Activated naive CD8-positive, alpha-beta T cell (primary cell): ENCODE measurements at regions not wholly inside any gene's neighbourhood (a gene's known extent, or its start where the extent isn't known, plus 50 kb on each side); places are given as distances from the start of the nearest gene placed in this dataset.
"Not testable (repeated sequence)": the region's sequence is repeated elsewhere in the genome, so short reads cannot be mapped to it uniquely, and the experiment has no call there.

Source experiments
- H3K27ac Mint-ChIP-seq: one replicate; pipeline ENCODE4 v1.8.0; 2021; ENCODE audit warnings: mixed read lengths
- H3K27me3 Mint-ChIP-seq: one replicate; pipeline ENCODE4 v1.8.0; 2021; ENCODE audit warnings: mixed read lengths
- H3K36me3 Mint-ChIP-seq: one replicate; pipeline ENCODE4 v1.8.0; 2021; ENCODE audit warnings: mixed read lengths
- H3K4me1 Mint-ChIP-seq: one replicate; pipeline ENCODE4 v1.8.0; 2021; ENCODE audit warnings: low read depth, mixed read lengths
- H3K4me3 Mint-ChIP-seq: one replicate; pipeline ENCODE4 v1.8.0; 2021; ENCODE audit warnings: mild to moderate bottlenecking, mixed read lengths
- H3K9me3 Mint-ChIP-seq: one replicate; pipeline ENCODE4 v1.8.0; 2021; ENCODE audit warnings: low read depth, mixed read lengths

- H3K4me1 Mint-ChIP-seq, result no peaks in the 10 kb centered on the region
Observed at GRCh38 chr14:40072175-40072574, 639.9 kb upstream of the FBXO33 start.

GRCh38 chr14:40058901-40059897, 627.0 kb upstream of the FBXO33 start:
- Mint-ChIP-seq H3K36me3 (peaks cover 2% of the 10 kb centered on the region), H3K9me3 (peaks cover 12% of the 10 kb centered on the region), H3K27ac (no peak overlapping the region), H3K27me3 (no peaks in the 10 kb centered on the region), H3K4me1 (no peaks in the 10 kb centered on the region), H3K4me3 (no peak overlapping the region)

More at GRCh38 chr14:40072175-40072574, 639.9 kb upstream of the FBXO33 start:
- no peak overlapping the region for H3K4me3 Mint-ChIP-seq
- H3K27me3 Mint-ChIP-seq, result peaks cover 2% of the 10 kb centered on the region
- H3K27ac Mint-ChIP-seq, result no peak overlapping the region
- H3K36me3 Mint-ChIP-seq, result no peaks in the 10 kb centered on the region
- peaks cover 22% of the 10 kb centered on the region for H3K9me3 Mint-ChIP-seq

GRCh38 chr14:40053416-40053815, 621.2 kb upstream of the FBXO33 start:
- Mint-ChIP-seq H3K27ac (no peak overlapping the region), H3K36me3 (no peaks in the 10 kb centered on the region), H3K4me1 (no peaks in the 10 kb centered on the region), H3K4me3 (no peak overlapping the region), H3K9me3 (no peaks in the 10 kb centered on the region), H3K27me3 (no peaks in the 10 kb centered on the region)

- Mint-ChIP-seq H3K4me3 (no peak overlapping the region), H3K27me3 (no peaks in the 10 kb centered on the region), H3K9me3 (no peaks in the 10 kb centered on the region), H3K27ac (no peak overlapping the region), H3K36me3 (no peaks in the 10 kb centered on the region), H3K4me1 (no peaks in the 10 kb centered on the region)
Observed at GRCh38 chr14:40028991-40029390, 596.8 kb upstream of the FBXO33 start.

GRCh38 chr14:40025101-40025500, 592.9 kb upstream of the FBXO33 start:
- peaks cover 3% of the 10 kb centered on the region for H3K9me3 Mint-ChIP-seq
- H3K27ac Mint-ChIP-seq, result no peak overlapping the region
- no peaks in the 10 kb centered on the region for H3K4me1 Mint-ChIP-seq
- no peak overlapping the region for H3K4me3 Mint-ChIP-seq
- no peaks in the 10 kb centered on the region for H3K36me3 Mint-ChIP-seq
- no peaks in the 10 kb centered on the region for H3K27me3 Mint-ChIP-seq

- Mint-ChIP-seq H3K4me1 (no peaks in the 10 kb centered on the region), H3K27me3 (no peaks in the 10 kb centered on the region), H3K36me3 (peaks cover 2% of the 10 kb centered on the region), H3K9me3 (peaks cover 7% of the 10 kb centered on the region), H3K4me3 (no peak overlapping the region), H3K27ac (no peak overlapping the region)
Observed at GRCh38 chr14:40010961-40011360, 578.7 kb upstream of the FBXO33 start.

GRCh38 chr14:40009771-40010170, 577.5 kb upstream of the FBXO33 start:
- no peak overlapping the region for H3K4me3 Mint-ChIP-seq
- no peaks in the 10 kb centered on the region for H3K27me3 Mint-ChIP-seq
- H3K9me3 Mint-ChIP-seq, result peaks cover 7% of the 10 kb centered on the region
- H3K4me1 Mint-ChIP-seq, result no peaks in the 10 kb centered on the region
- H3K36me3 Mint-ChIP-seq, result peaks cover 2% of the 10 kb centered on the region
- H3K27ac Mint-ChIP-seq, result no peak overlapping the region

- not testable (repeated sequence) for H3K9me3 Mint-ChIP-seq
Observed at GRCh38 chr14:40008345-40008744, 576.1 kb upstream of the FBXO33 start.

GRCh38 chr14:40004871-40005500, 572.8 kb upstream of the FBXO33 start:
- H3K9me3 Mint-ChIP-seq, result no peaks in the 10 kb centered on the region
- H3K36me3 Mint-ChIP-seq, result peaks cover 2% of the 10 kb centered on the region
- no peaks in the 10 kb centered on the region for H3K4me1 Mint-ChIP-seq
- no peaks in the 10 kb centered on the region for H3K27me3 Mint-ChIP-seq
- H3K4me3 Mint-ChIP-seq, result no peak overlapping the region
- no peak overlapping the region for H3K27ac Mint-ChIP-seq

More at GRCh38 chr14:40008345-40008744, 576.1 kb upstream of the FBXO33 start:
- H3K4me1 Mint-ChIP-seq, H3K4me3 Mint-ChIP-seq, H3K36me3 Mint-ChIP-seq, H3K27me3 Mint-ChIP-seq, H3K27ac Mint-ChIP-seq: not testable (repeated sequence)

GRCh38 chr14:40003773-40004172, 571.5 kb upstream of the FBXO33 start:
- H3K27ac Mint-ChIP-seq, result no peak overlapping the region
- H3K36me3 Mint-ChIP-seq, result no peaks in the 10 kb centered on the region
- no peaks in the 10 kb centered on the region for H3K27me3 Mint-ChIP-seq
- H3K9me3 Mint-ChIP-seq, result no peaks in the 10 kb centered on the region
- H3K4me3 Mint-ChIP-seq, result no peak overlapping the region
- H3K4me1 Mint-ChIP-seq, result no peaks in the 10 kb centered on the region

GRCh38 chr14:39998854-39999253, 566.6 kb upstream of the FBXO33 start:
- Mint-ChIP-seq H3K27ac (no peak overlapping the region), H3K27me3 (peaks cover 2% of the 10 kb centered on the region), H3K9me3 (peaks cover 4% of the 10 kb centered on the region), H3K4me1 (no peaks in the 10 kb centered on the region), H3K4me3 (no peak overlapping the region), H3K36me3 (peaks cover 3% of the 10 kb centered on the region)

GRCh38 chr14:39998114-39998513, 565.9 kb upstream of the FBXO33 start:
- Mint-ChIP-seq H3K27me3 (peaks cover 2% of the 10 kb centered on the region), H3K27ac (no peak overlapping the region), H3K4me1 (no peaks in the 10 kb centered on the region), H3K4me3 (no peak overlapping the region), H3K36me3 (peaks cover 3% of the 10 kb centered on the region), H3K9me3 (peaks cover 4% of the 10 kb centered on the region)

GRCh38 chr14:39991041-39991440, 558.8 kb upstream of the FBXO33 start:
- H3K4me3 Mint-ChIP-seq, result no peak overlapping the region
- H3K9me3 Mint-ChIP-seq, result peaks cover 4% of the 10 kb centered on the region
- no peak overlapping the region for H3K27ac Mint-ChIP-seq
- peaks cover 1% of the 10 kb centered on the region for H3K27me3 Mint-ChIP-seq
- peaks cover 3% of the 10 kb centered on the region for H3K36me3 Mint-ChIP-seq
- no peaks in the 10 kb centered on the region for H3K4me1 Mint-ChIP-seq

- Mint-ChIP-seq H3K4me1 (no peaks in the 10 kb centered on the region), H3K27ac (no peak overlapping the region)
Observed at GRCh38 chr14:39988939-39989338, 556.7 kb upstream of the FBXO33 start.

GRCh38 chr14:39984323-39984722, 552.1 kb upstream of the FBXO33 start:
- Mint-ChIP-seq H3K27me3 (no peaks in the 10 kb centered on the region), H3K36me3 (no peaks in the 10 kb centered on the region), H3K4me1 (no peaks in the 10 kb centered on the region), H3K9me3 (no peaks in the 10 kb centered on the region), H3K27ac (no peak overlapping the region), H3K4me3 (no peak overlapping the region)

More at GRCh38 chr14:39988939-39989338, 556.7 kb upstream of the FBXO33 start:
- Mint-ChIP-seq H3K36me3 (no peaks in the 10 kb centered on the region), H3K9me3 (no peaks in the 10 kb centered on the region), H3K4me3 (no peak overlapping the region), H3K27me3 (no peaks in the 10 kb centered on the region)
